Epidermal melanocyte (primary cell): ENCODE measurements at regions not wholly inside any gene's neighbourhood (a gene's known extent, or its start where the extent isn't known, plus 50 kb on each side); places are given as distances from the start of the nearest gene placed in this dataset.
"Not testable (repeated sequence)": the region's sequence is repeated elsewhere in the genome, so short reads cannot be mapped to it uniquely, and the experiment has no call there.

Source experiments
- DNase-seq: peaks from one replicate; pipeline ENCODE4 v3.0.0; 2011; ENCODE audit warnings: low spot score; ENCODE audit not compliant: insufficient read length

GRCh38 chr1:146511047-146511777, 282.4 kb upstream of the NOTCH2NLA start:
- not testable (repeated sequence) for DNase-seq

GRCh38 chr1:146510248-146510983, 281.6 kb upstream of the NOTCH2NLA start:
- not testable (repeated sequence) for DNase-seq

DNA sequence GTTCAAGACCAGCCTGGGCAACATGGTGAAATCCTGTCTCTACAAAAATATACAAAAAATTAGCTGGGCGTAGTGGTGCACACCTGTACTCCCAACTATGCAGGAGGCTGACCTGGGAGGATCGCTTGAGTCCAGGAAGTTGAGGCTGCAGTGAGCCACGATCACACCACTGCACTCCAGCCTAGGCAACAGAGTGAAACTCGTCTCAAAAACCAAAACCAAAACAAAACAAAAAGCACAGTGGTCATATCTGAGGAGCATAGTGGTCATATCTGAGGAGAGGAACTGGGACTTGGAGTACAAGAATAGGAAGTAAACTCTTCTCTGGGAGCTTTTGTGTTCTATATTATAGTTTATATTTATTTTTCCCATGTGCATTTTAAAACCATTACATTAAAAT, 275.3 kb upstream of the NOTCH2NLA start:
- not testable (repeated sequence) for DNase-seq

- DNase-seq: not testable (repeated sequence)
These were observed 258.7 kb upstream of the NOTCH2NLA start for GRCh38 chr1:146487555-146487954.

DNA sequence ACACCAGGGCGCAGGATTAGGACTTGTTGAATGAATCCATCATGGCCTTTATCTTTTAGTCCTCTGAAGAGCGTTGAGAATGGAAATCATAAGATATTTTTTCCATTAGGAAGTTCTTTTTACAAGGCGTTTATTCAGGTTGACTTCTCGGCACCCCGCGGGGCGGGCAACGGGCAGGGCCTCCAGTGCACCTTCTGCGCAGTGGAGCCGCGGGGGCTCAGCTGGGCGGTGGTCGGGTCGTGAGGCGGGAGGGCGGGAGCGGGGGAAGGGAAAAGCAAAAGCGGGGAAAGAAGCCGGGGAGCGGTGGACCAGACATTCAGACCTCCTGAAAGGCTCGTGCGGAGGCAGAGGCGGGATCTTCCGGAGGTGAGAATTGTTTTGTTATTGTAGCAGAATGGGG, 258.3 kb upstream of the NOTCH2NLA start:
- not testable (repeated sequence) for DNase-seq

GRCh38 chr1:146486300-146487014, 257.6 kb upstream of the NOTCH2NLA start:
- DNase-seq: not testable (repeated sequence)

- not testable (repeated sequence) for DNase-seq
These were observed 255.4 kb upstream of the NOTCH2NLA start for GRCh38 chr1:146484195-146484594.

GRCh38 chr1:146479188-146479587, 250.4 kb upstream of the NOTCH2NLA start:
- not testable (repeated sequence) for DNase-seq

DNA sequence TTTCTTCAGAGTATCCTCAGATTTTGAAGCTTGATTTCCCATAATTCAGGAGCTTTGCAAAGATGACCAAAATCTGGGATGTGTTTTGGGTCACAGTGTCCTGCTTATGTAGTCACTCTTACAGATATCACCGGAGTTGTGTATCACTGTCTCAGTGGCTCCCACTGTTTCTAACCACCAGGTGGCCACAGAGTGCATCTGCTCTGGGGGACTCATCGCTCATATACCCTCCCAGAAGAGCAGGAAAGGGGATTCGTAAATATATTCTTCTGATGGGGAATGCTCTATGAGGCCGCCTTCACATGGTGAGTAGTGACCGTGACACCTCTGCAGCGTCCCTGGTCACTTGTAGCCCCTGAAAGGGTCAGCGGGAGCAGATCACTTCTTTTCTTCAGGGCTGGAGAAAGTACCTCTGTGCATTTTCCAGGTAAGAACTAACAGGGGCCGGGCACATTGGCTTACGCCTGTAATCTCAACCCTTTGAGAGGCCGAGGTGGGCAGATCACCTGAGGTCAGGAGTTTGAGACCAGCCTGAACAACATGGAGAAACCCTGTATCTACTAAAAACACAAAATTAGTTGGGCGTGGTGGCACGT, 249.4 kb upstream of the NOTCH2NLA start:
- not testable (repeated sequence) for DNase-seq

DNA sequence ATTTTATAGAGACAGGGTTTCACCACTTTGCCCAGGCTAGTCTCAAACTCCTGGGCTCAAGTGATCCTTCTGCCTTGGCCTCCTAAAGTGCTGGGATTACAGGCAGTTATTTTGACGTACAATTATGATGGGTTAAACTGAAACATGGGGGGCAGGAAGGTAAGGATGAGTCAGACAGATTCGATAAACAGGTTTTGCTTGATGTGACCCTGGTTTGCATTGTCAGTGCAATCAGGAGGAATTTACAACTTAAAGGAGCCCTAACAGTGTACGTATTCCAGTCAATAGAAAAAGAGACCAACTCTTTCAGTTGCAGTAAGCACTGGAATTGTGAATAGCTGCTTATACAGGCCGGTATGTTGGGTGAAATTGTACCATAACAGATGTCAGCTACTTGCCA, 246.3 kb upstream of the NOTCH2NLA start:
- not testable (repeated sequence) for DNase-seq

DNA sequence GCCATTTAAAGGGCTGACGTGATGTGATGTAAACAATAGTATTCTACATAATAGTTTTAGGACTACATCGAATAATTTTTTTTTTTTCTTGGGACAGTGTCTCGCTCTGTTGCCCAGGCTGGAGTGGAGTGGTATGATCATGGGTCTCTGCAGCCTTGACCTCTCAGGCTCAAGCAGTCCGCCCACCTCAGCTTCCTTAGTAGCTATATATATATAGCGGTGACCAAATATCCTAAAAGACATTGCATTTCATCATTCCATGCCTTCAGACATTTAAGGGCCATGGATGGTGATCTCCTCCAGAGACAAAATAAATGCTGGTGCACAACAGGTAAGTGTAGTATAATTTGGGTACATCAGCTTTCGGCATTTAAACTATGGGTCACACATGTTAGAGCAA, 245.4 kb upstream of the NOTCH2NLA start:
- DNase-seq: not testable (repeated sequence)

DNA sequence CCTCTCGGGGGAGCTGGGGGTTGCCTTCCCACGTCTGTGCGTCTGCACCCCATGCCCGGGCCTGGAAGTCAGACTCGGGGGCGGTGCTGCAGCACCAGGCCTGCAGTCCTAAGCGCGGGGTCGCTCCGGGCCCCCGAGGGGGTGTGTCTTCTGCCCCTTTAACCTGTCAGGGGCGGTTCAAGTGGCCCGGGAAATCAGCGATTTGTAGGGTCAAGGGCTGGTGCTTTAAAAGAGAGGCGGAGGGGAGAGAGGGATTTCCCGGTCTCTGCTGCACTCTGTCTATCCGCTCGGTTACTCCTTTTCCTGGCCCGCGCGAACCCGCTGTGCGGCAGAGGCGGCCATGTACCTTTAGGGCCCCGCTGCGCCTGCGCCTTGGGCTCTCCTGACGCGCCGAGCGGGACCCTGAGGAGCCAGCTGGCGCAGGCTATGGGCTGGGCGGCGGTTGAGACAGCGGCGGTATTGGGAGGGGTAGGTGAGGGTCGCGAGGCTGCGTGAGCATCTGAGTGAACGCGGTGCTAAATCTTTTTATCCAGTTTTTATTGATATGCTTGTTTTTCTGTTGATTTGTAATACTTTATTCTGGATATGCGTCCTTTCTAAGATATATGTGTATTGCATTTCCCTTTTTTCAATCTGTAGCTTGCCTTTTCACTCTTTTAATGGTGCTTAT, 243.5 kb upstream of the NOTCH2NLA start:
- DNase-seq: not testable (repeated sequence)

DNA sequence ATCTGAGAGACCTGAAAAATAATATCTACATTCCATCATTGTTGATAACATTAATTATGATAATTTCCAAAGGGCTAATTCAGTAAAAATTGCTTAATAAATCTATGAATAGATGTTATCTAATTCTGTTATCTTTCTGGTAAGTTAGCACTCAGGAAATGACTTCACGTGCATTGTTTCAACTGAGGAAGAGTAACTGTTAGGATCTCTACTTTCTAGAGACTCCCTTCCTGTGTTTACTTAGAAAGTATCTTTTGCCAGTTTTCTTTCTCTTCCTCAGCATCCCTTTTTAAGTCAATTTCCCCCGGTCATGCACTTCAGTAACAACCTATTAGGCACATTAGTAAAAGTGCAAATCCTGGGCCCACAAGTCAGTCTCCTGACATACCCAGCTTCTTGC, 231.1 kb upstream of the NOTCH2NLA start:
- not testable (repeated sequence) for DNase-seq

DNA sequence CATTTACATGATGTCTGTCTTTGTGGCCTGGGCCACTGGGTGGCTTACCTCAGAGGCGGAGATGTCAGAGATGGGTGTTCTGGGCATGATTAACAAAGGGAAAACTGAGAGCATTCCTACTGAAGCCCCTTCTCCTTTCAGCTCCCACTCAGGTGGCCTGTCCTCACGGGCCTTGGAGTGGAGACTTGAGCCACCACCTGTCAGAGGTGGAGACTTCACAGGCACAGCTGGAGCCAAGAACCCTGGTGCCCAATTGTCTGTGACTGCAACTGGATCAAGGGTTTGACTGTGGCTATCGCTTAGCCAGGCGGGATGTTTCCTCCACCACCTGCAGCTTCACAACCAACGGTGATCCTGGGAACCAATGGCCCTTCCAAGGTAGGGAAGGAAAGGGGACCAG, 230.5 kb upstream of the NOTCH2NLA start:
- DNase-seq: not testable (repeated sequence)

- not testable (repeated sequence) for DNase-seq
These were observed 220.0 kb upstream of the NOTCH2NLA start for GRCh38 chr1:146448877-146449246.

- not testable (repeated sequence) for DNase-seq
These were observed 219.5 kb upstream of the NOTCH2NLA start for GRCh38 chr1:146448212-146448876.

DNA sequence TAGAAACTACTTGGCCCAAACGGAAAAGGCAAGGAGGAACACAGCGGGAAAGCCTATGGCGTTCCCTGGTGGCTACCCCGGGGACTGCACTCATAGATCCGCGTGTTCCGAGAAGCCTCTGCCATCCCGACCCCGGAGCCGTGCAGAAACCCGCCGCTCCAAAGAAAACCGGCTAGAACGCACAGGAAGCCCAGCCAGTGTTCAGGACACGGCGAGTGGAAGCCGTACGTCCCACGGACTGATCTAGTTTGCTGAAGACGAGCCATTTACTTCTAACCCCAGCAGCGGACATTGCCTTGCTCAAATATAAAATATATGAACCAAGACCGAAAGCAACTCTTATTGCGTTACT, 215.0 kb upstream of the NOTCH2NLA start:
- not testable (repeated sequence) for DNase-seq

DNA sequence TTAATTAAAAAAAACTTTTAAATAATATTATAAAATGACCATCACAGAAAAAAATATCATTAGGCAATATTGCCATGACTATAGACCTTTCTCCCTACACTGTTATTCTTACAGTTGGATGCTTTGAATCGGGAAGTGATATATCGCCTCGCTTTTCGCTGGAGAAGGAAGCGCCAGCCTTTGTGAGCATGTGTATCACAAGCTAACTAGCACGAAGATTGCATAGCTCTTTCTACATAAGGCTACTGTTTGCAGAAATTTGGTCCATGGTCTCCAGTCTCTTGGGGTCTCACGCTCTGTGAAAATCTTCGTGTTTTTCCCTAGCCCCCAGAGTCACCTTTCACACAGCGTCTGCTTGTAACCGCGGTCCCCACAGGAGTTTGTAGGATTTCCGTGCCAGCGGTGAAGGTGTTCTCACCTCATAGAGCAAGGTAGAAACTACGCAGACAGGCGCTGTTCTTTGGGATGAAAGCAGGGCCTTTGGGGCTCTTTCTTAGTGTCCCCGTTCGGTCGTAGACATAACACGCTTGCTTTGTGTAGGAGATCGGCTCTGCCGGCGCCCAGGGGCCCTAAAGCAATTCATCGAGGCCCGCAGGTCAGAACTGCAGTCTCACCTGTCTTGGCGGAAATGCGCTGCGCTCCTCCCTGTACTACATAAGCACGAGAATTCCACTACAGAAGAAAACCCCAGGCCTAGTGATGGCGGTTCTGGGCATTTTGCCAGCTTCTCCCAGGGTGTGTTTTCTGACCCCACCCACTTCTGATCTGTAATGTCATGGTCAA, 214.5 kb upstream of the NOTCH2NLA start:
- not testable (repeated sequence) for DNase-seq

GRCh38 chr1:146438543-146438942, 209.7 kb upstream of the NOTCH2NLA start:
- not testable (repeated sequence) for DNase-seq

DNA sequence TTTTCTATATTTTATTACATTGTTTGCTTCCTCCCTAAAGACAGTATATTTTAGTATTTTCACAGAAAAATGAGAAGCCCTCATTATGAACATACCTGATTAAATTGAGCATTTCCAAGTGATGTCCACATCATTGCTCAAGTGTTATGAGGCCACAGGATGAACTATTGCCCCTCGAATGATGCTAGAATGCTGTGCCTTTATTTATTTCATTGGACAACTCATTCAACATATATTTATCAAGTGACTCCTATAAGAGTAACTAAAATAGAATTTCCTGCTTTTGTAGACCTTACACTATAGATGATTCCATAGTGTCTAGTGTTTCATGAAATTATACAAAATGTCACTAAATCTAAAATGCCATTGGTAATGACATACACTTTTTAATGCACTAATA, 187.8 kb upstream of the NOTCH2NLA start:
- DNase-seq: not testable (repeated sequence)
